ENCODE measurements at regions not wholly inside any gene's neighbourhood (a gene's known extent, or its start where the extent isn't known, plus 50 kb on each side); places are given as distances from the start of the nearest gene placed in this dataset.

GRCh38 chr5:87997662-87998061 is 271.0 kb downstream of the TMEM161B start:
- DNase-seq (ENCODE audit: low spot score) (no peak), ATAC-seq (ENCODE audit: insufficient number of reproducible peaks, low FRiP score, low read depth) (no peak)
- H3K27ac ChIP-seq, result no peak overlapping the region
- no peak overlapping the region for H3K4me3 ChIP-seq
- H3K9me3 ChIP-seq, result no peaks in the 10 kb centered on the region
- H3K27me3 ChIP-seq (replicated peaks; ENCODE audit: insufficient read depth), result no peaks in the 10 kb centered on the region
- no peaks in the 10 kb centered on the region for H3K36me3 ChIP-seq
- no peak for TF ChIP-seq CTCF (IDR thresholded peaks at IDR 0.05)
- H3K4me1 ChIP-seq (ENCODE audit: control insufficient read depth in 1 of 2, low read depth in 2 of 2), result no peaks in the 10 kb centered on the region

GRCh38 chr5:87966213-87966612 is 302.4 kb downstream of the TMEM161B start:
- ATAC-seq (ENCODE audit: insufficient number of reproducible peaks, low FRiP score, low read depth), result no peak
- H3K27me3 ChIP-seq (replicated peaks; ENCODE audit: insufficient read depth), result no peaks in the 10 kb centered on the region
- no peak overlapping the region for H3K4me3 ChIP-seq
- no peak for DNase-seq (ENCODE audit: low spot score)
- no peaks in the 10 kb centered on the region for H3K36me3 ChIP-seq
- no peak for TF ChIP-seq CTCF (IDR thresholded peaks at IDR 0.05)
- no peaks in the 10 kb centered on the region for H3K4me1 ChIP-seq (ENCODE audit: control insufficient read depth in 1 of 2, low read depth in 2 of 2)
- no peaks in the 10 kb centered on the region for H3K9me3 ChIP-seq
- no peak overlapping the region for H3K27ac ChIP-seq

- H3K27me3 ChIP-seq (replicated peaks; ENCODE audit: insufficient read depth), result no peaks in the 10 kb centered on the region
- no peaks in the 10 kb centered on the region for H3K9me3 ChIP-seq
- H3K36me3 ChIP-seq, result no peaks in the 10 kb centered on the region
- H3K4me3 ChIP-seq, result no peak overlapping the region
- no peak for ATAC-seq (ENCODE audit: insufficient number of reproducible peaks, low FRiP score, low read depth)
- H3K4me1 ChIP-seq (ENCODE audit: control insufficient read depth in 1 of 2, low read depth in 2 of 2), result no peaks in the 10 kb centered on the region
- no peak overlapping the region for H3K27ac ChIP-seq
- DNase-seq (ENCODE audit: low spot score), result no peak
- no peak for TF ChIP-seq CTCF (IDR thresholded peaks at IDR 0.05)
These were observed 314.5 kb downstream of the TMEM161B start for GRCh38 chr5:87954121-87954520.

GRCh38 chr5:87951661-87952060 is 317.0 kb downstream of the TMEM161B start:
- ATAC-seq (ENCODE audit: insufficient number of reproducible peaks, low FRiP score, low read depth), result no peak
- Histone ChIP-seq H3K4me1 (ENCODE audit: control insufficient read depth in 1 of 2, low read depth in 2 of 2) (no peaks in the 10 kb centered on the region), H3K27me3 (replicated peaks; ENCODE audit: insufficient read depth) (no peaks in the 10 kb centered on the region), H3K9me3 (no peaks in the 10 kb centered on the region), H3K27ac (no peak overlapping the region), H3K4me3 (no peak overlapping the region), H3K36me3 (no peaks in the 10 kb centered on the region)
- DNase-seq (ENCODE audit: low spot score), result no peak
- TF ChIP-seq CTCF (IDR thresholded peaks at IDR 0.05), result no peak

- H3K36me3 ChIP-seq, result no peaks in the 10 kb centered on the region
- no peak overlapping the region for H3K4me3 ChIP-seq
- ATAC-seq (ENCODE audit: insufficient number of reproducible peaks, low FRiP score, low read depth) (no peak), DNase-seq (ENCODE audit: low spot score) (no peak)
- no peaks in the 10 kb centered on the region for H3K9me3 ChIP-seq
- H3K27me3 ChIP-seq (replicated peaks; ENCODE audit: insufficient read depth), result no peaks in the 10 kb centered on the region
- no peak overlapping the region for H3K27ac ChIP-seq
- H3K4me1 ChIP-seq (ENCODE audit: control insufficient read depth in 1 of 2, low read depth in 2 of 2), result no peaks in the 10 kb centered on the region
- TF ChIP-seq CTCF (IDR thresholded peaks at IDR 0.05), result no peak
These were observed 318.7 kb downstream of the TMEM161B start for GRCh38 chr5:87949676-87950631.

Measured in thoracic aorta (tissue), 2 donors.